ENCODE measurements at regions not wholly inside any gene's neighbourhood (a gene's known extent, or its start where the extent isn't known, plus 50 kb on each side); places are given as distances from the start of the nearest gene placed in this dataset.
"Not testable (repeated sequence)": the region's sequence is repeated elsewhere in the genome, so short reads cannot be mapped to it uniquely, and the experiment has no call there.

DNA sequence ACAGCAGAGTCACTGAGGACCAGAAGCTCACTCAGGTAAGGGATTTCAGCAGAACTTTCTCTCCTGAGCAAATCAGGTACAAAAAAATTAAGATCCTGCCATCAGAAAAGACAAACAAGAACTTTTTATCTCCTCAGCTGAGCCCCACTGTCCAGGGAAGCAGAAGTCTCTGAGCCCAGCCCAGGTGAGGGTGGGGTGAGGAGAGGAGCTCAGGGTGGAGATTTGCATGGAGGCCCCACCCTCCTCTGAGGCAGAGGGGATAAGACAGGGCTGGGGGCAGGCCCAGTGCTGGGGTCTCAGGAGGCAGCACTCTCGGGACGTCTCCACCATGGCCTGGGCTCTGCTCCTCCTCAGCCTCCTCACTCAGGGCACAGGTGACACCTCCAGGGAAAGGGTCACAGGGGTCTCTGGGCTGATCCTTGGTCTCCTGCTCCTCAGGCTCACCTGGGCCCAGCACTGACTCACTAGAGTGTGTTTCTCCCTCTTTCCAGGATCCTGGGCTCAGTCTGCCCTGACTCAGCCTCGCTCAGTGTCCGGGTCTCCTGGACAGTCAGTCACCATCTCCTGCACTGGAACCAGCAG is 95.3 kb upstream of the IGLL5 start:
- TF ChIP-seq POLR2AphosphoS5, CTCF, POLR2A (IDR thresholded peaks at IDR 0.05): not testable (repeated sequence)

Measured in gastroesophageal sphincter (tissue), 3 donors.